ENCODE measurements at regions not wholly inside any gene's neighbourhood (a gene's known extent, or its start where the extent isn't known, plus 50 kb on each side); places are given as distances from the start of the nearest gene placed in this dataset.

DNA sequence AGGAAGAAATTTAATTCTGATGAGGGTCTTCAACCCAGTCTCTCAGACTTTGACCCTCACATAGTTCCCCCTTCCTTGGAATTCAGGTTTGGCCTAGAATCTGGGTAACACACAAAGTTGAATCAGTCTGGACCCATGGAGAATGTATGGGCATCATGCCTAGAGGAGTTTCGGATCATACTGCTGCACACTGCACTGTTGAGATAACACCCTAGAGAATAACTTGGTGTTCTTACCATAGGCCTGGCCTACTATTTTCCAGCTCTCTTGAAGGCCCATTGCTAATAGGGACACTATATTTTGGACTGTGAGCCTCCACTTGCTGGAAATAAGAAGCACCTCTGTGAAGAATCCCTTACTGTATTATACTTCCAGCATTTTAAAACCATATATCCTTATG lies 413.5 kb downstream of the PLK2 start:
- no peak for DNase-seq
- no peaks in the 10 kb centered on the region for H3K36me3 ChIP-seq
- no peak overlapping the region for H3K27ac ChIP-seq
- intact Hi-C loops (cut with DNase I; ENCODE audit: low total_unique reads) = no loop called here
- H3K4me3 ChIP-seq = no peak overlapping the region
- TF ChIP-seq, protein P1, sequence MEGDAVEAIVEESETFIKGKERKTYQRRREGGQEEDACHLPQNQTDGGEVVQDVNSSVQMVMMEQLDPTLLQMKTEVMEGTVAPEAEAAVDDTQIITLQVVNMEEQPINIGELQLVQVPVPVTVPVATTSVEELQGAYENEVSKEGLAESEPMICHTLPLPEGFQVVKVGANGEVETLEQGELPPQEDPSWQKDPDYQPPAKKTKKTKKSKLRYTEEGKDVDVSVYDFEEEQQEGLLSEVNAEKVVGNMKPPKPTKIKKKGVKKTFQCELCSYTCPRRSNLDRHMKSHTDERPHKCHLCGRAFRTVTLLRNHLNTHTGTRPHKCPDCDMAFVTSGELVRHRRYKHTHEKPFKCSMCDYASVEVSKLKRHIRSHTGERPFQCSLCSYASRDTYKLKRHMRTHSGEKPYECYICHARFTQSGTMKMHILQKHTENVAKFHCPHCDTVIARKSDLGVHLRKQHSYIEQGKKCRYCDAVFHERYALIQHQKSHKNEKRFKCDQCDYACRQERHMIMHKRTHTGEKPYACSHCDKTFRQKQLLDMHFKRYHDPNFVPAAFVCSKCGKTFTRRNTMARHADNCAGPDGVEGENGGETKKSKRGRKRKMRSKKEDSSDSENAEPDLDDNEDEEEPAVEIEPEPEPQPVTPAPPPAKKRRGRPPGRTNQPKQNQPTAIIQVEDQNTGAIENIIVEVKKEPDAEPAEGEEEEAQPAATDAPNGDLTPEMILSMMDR (IDR thresholded peaks at IDR 0.05) = no peak
- no peaks in the 10 kb centered on the region for H3K9me3 ChIP-seq
- no peaks in the 10 kb centered on the region for H3K27me3 ChIP-seq
- H3K4me1 ChIP-seq = no peaks in the 10 kb centered on the region

DNA sequence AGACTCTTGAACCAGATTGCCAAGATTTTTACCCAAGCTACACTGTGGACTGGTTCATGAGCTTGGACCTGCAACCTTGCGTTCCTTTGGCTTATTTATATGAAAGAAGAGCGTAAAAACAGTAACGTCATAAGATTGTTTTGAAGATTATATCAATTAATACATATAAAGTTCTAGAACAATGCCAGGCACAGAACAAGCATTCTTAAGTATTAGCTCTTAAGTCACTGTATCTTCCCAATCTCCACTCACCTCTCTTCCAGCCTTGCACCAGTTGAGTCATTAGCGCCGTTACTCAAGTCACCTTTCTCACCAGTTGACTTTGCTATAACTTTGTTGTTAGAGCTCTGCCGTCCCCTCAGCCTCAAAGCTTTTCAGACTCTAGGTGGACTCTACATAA lies 415.7 kb downstream of the PLK2 start:
- H3K4me1 ChIP-seq = no peaks in the 10 kb centered on the region
- H3K27ac ChIP-seq = no peak overlapping the region
- H3K9me3 ChIP-seq = no peaks in the 10 kb centered on the region
- H3K36me3 ChIP-seq = no peaks in the 10 kb centered on the region
- DNase-seq = no peak
- intact Hi-C loops (cut with DNase I; ENCODE audit: low total_unique reads) = no loop called here
- H3K27me3 ChIP-seq = no peaks in the 10 kb centered on the region
- TF ChIP-seq, protein P1 (IDR thresholded peaks at IDR 0.05) = no peak
- no peak overlapping the region for H3K4me3 ChIP-seq

DNA sequence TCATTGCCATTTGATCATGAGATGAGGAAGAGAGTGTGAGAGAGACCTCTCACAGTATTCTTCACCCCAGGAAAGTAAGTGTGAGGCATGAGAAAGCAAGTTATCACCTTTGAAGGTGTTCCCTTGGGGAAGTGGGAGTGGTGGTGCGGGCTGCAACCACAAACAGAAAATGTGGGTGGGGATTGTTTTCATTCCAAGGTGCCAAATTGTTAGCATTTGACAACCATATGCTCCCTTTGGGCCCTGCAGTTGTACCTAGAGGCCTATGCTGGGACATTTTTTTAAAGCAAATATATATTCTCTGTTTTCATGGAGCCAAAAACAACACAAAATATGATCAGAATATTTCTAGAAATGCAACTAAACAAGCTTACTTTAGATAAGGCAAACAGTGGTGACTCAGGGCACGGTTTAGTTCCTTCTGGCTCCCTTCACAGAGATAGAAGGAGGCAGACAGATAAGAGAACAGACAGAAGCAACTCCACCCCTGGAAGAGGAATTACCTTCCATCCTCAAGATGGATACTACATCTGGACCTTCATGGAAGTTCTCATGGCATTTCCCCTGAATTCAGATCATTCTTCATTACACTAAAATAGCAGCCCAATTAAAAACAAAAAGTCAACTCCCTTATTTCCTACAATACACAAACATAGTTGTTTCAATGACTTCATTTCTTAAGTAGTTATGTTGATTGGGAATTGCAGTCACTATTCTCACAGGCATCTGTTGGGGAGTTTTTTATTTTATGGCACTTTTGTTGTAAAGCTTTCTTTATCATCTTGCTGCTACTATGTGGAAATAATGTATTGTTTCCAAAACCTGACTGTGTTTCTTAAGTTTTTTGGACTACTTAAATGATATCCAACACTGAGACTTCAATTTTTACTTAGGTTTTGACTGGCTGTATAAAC lies 416.6 kb downstream of the PLK2 start:
- no peak overlapping the region for H3K27ac ChIP-seq
- no peaks in the 10 kb centered on the region for H3K4me1 ChIP-seq
- H3K36me3 ChIP-seq = no peaks in the 10 kb centered on the region
- H3K9me3 ChIP-seq = no peaks in the 10 kb centered on the region
- no peaks in the 10 kb centered on the region for H3K27me3 ChIP-seq
- no peak overlapping the region for H3K4me3 ChIP-seq
- no peak for DNase-seq
- intact Hi-C loops (cut with DNase I; ENCODE audit: low total_unique reads) = no loop called here
- TF ChIP-seq, protein P1 (IDR thresholded peaks at IDR 0.05) = no peak

DNA sequence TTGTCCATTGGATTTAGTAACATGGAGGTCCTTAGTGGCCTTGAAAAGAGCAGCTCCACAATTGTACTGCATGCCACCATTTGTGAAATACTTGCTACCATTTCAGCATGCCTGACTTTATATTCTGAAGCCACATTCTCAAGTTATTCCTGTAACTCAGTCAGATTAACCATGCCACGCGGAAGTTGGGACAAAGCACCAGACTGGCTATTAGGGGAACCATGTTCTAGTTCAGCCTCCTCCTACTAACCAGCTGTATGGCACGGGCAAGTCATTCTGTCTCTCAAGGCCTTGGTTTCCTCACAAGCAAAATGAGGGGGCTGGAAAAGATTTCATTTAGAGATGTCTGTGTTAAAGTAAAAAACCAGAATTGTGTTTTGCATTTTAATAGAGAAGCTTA lies 418.0 kb downstream of the PLK2 start:
- no peak for DNase-seq
- H3K27ac ChIP-seq = no peak overlapping the region
- TF ChIP-seq, protein P1 (IDR thresholded peaks at IDR 0.05) = no peak

DNA sequence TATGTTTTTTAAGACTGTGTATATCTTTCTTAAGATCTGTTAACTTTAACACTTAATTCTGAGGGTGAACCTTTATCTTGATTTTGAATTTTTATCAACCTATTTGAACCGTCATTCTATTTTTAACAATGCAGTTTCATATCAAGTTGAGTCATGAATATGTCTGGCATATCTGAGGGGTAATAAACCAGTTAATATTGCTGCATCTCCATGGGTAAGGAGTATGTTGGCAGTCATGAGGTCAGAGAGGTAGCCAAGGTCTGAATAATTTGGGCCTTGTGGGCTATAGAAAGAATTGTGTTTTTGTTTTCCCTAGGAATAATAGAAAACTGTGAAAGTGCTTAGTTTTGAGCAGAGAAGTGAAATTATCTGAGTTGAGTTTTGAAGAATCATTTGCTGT lies 419.0 kb downstream of the PLK2 start:
- TF ChIP-seq, protein P1 (IDR thresholded peaks at IDR 0.05) = no peak
- Histone ChIP-seq H3K4me3 (no peak overlapping the region), H3K36me3 (no peaks in the 10 kb centered on the region), H3K4me1 (no peaks in the 10 kb centered on the region), H3K9me3 (no peaks in the 10 kb centered on the region), H3K27ac (no peak overlapping the region), H3K27me3 (no peaks in the 10 kb centered on the region)
- DNase-seq = no peak
- intact Hi-C loops (cut with DNase I; ENCODE audit: low total_unique reads) = no loop called here

More for the DNA sequence above, 418.0 kb downstream of the PLK2 start:
- H3K4me3 ChIP-seq = no peak overlapping the region
- intact Hi-C loops (cut with DNase I; ENCODE audit: low total_unique reads) = no loop called here
- no peaks in the 10 kb centered on the region for H3K27me3 ChIP-seq
- no peaks in the 10 kb centered on the region for H3K4me1 ChIP-seq
- H3K9me3 ChIP-seq = no peaks in the 10 kb centered on the region
- no peaks in the 10 kb centered on the region for H3K36me3 ChIP-seq

Measured in tibial artery (tissue), 4 donors.